ENCODE measurements at regions not wholly inside any gene's neighbourhood (a gene's known extent, or its start where the extent isn't known, plus 50 kb on each side); places are given as distances from the start of the nearest gene placed in this dataset.

DNA sequence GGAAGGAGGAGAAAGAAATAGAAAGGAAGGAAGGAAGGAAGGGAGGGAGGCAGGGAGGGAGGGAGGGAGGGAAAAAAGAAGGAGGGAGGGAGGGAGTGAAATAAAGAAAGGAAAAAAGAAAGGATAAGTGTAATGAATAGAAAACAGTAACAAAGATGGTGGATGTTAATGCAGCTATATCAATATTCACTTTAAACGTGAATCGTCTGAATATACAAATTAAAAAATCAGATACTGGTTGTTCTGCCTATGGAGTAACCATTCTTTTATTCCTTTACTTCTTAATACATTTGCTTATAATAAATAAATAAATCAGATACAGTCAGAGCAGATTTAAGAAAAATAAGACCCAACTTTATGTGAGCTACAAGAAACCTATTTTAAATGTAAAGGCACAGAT lies 1520.4 kb downstream of the TBC1D22A start:
- H3K27ac ChIP-seq (ENCODE audit: low read length) = no peak overlapping the region
- POLR2A ChIA-PET = interaction anchor here (0.6 kb wide), 1 partner anchor 92 kb away, joined by 3 read pairs; no protein-coding TSS in a partner anchor
- CTCF ChIA-PET = no interaction called here
- no peak for TF ChIP-seq TCF7L2 (IDR thresholded peaks at IDR 0.05; ENCODE audit: low read depth, low read length)
- no peak for TF ChIP-seq POLR2AphosphoS5 (IDR thresholded peaks at IDR 0.05; ENCODE audit: low read depth, low read length)
- TF ChIP-seq, protein P1, sequence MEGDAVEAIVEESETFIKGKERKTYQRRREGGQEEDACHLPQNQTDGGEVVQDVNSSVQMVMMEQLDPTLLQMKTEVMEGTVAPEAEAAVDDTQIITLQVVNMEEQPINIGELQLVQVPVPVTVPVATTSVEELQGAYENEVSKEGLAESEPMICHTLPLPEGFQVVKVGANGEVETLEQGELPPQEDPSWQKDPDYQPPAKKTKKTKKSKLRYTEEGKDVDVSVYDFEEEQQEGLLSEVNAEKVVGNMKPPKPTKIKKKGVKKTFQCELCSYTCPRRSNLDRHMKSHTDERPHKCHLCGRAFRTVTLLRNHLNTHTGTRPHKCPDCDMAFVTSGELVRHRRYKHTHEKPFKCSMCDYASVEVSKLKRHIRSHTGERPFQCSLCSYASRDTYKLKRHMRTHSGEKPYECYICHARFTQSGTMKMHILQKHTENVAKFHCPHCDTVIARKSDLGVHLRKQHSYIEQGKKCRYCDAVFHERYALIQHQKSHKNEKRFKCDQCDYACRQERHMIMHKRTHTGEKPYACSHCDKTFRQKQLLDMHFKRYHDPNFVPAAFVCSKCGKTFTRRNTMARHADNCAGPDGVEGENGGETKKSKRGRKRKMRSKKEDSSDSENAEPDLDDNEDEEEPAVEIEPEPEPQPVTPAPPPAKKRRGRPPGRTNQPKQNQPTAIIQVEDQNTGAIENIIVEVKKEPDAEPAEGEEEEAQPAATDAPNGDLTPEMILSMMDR (IDR thresholded peaks at IDR 0.05) = no peak
- no peak for TF ChIP-seq SIN3A (IDR thresholded peaks at IDR 0.05; ENCODE audit: borderline replicate concordance, insufficient read depth, low read depth, low read length)
- TF ChIP-seq, protein P2, sequence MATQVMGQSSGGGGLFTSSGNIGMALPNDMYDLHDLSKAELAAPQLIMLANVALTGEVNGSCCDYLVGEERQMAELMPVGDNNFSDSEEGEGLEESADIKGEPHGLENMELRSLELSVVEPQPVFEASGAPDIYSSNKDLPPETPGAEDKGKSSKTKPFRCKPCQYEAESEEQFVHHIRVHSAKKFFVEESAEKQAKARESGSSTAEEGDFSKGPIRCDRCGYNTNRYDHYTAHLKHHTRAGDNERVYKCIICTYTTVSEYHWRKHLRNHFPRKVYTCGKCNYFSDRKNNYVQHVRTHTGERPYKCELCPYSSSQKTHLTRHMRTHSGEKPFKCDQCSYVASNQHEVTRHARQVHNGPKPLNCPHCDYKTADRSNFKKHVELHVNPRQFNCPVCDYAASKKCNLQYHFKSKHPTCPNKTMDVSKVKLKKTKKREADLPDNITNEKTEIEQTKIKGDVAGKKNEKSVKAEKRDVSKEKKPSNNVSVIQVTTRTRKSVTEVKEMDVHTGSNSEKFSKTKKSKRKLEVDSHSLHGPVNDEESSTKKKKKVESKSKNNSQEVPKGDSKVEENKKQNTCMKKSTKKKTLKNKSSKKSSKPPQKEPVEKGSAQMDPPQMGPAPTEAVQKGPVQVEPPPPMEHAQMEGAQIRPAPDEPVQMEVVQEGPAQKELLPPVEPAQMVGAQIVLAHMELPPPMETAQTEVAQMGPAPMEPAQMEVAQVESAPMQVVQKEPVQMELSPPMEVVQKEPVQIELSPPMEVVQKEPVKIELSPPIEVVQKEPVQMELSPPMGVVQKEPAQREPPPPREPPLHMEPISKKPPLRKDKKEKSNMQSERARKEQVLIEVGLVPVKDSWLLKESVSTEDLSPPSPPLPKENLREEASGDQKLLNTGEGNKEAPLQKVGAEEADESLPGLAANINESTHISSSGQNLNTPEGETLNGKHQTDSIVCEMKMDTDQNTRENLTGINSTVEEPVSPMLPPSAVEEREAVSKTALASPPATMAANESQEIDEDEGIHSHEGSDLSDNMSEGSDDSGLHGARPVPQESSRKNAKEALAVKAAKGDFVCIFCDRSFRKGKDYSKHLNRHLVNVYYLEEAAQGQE (IDR thresholded peaks at IDR 0.05; ENCODE audit: insufficient read depth in 1 of 2, low read depth in 2 of 2, low read length in 1 of 2) = no peak
- H3K4me3 ChIP-seq (ENCODE audit: low read depth in 2 of 2, low read length in 2 of 2) = no peak overlapping the region
- ATAC-seq (no peak), DNase-seq (ENCODE audit: low read depth, low spot score) (no peak)
- no TSS peak for BruUV-seq (replicated peaks)
- H3K27me3 ChIP-seq (ENCODE audit: control insufficient read depth, insufficient read depth, low read length) = no peaks in the 10 kb centered on the region
- in situ Hi-C loops (cut with HindIII; ENCODE audit: low pct_unique_long_range_greater_than_20kb, low sequenced_read_pairs) (no loop called here), intact Hi-C loops (cut with micrococcal nuclease; ENCODE audit: unreplicated experiment) (no loop called here)
- no peaks in the 10 kb centered on the region for H3K36me3 ChIP-seq (ENCODE audit: control insufficient read depth, insufficient read depth, low read length)
- no peaks in the 10 kb centered on the region for H3K9me3 ChIP-seq (ENCODE audit: control insufficient read depth, insufficient read depth, low read depth, low read length)
- H3K4me1 ChIP-seq (ENCODE audit: control insufficient read depth, insufficient read depth, low read length) = no peaks in the 10 kb centered on the region

GRCh38 chr22:48279461-48279756 lies 1517.0 kb downstream of the TBC1D22A start:
- no peak overlapping the region for H3K4me3 ChIP-seq (ENCODE audit: low read depth in 2 of 2, low read length in 2 of 2)
- no peaks in the 10 kb centered on the region for H3K36me3 ChIP-seq (ENCODE audit: control insufficient read depth, insufficient read depth, low read length)
- no peak for DNase-seq (ENCODE audit: low read depth, low spot score)
- H3K27ac ChIP-seq (ENCODE audit: low read length) = no peak overlapping the region
- no peaks in the 10 kb centered on the region for H3K4me1 ChIP-seq (ENCODE audit: control insufficient read depth, insufficient read depth, low read length)
- H3K9me3 ChIP-seq (ENCODE audit: control insufficient read depth, insufficient read depth, low read depth, low read length) = no peaks in the 10 kb centered on the region
- H3K27me3 ChIP-seq (ENCODE audit: control insufficient read depth, insufficient read depth, low read length) = no peaks in the 10 kb centered on the region
- no TSS peak for BruUV-seq (replicated peaks)
- ChIA-PET CTCF (no interaction called here), POLR2A (no interaction called here)
- no peak for ATAC-seq
- in situ Hi-C loops (cut with HindIII; ENCODE audit: low pct_unique_long_range_greater_than_20kb, low sequenced_read_pairs) = no loop called here
- no peak for TF ChIP-seq SIN3A (IDR thresholded peaks at IDR 0.05; ENCODE audit: borderline replicate concordance, insufficient read depth, low read depth, low read length)
- TF ChIP-seq, protein P2 (IDR thresholded peaks at IDR 0.05; ENCODE audit: insufficient read depth in 1 of 2, low read depth in 2 of 2, low read length in 1 of 2) = no peak
- TF ChIP-seq, protein P1 (IDR thresholded peaks at IDR 0.05) = no peak
- intact Hi-C loops (cut with micrococcal nuclease; ENCODE audit: unreplicated experiment) = no loop called here

Data from Panc1 (cell line).